ENCODE measurements at regions not wholly inside any gene's neighbourhood (a gene's known extent, or its start where the extent isn't known, plus 50 kb on each side); places are given as distances from the start of the nearest gene placed in this dataset.

GRCh38 chr1:217344712-217345111, 286.2 kb downstream of the GPATCH2 start:
- intact Hi-C loops (cut with micrococcal nuclease) = no loop called here
- FAIRE-seq = no peak
- TF ChIP-seq CAMTA2 (CRISPR knock-in tag; conservative IDR thresholded peaks at IDR 0.05) (no peak), KDM4B (IDR thresholded peaks at IDR 0.05; ENCODE audit: borderline replicate concordance in 2 of 2, low read depth in 1 of 2) (no peak), ZNF431 (CRISPR knock-in tag; IDR thresholded peaks at IDR 0.05) (no peak), KDM5B (IDR thresholded peaks at IDR 0.05; ENCODE audit: insufficient replicate concordance, low read depth, low read length) (no peak), PATZ1 (CRISPR knock-in tag; IDR thresholded peaks at IDR 0.05; ENCODE audit: borderline replicate concordance) (no peak), ZNF311 (CRISPR knock-in tag; IDR thresholded peaks at IDR 0.05) (no peak), THRA (IDR thresholded peaks at IDR 0.05) (no peak), ARID3A (IDR thresholded peaks at IDR 0.05; ENCODE audit: borderline replicate concordance, low read depth, low read length) (no peak), TEAD2 (tag; IDR thresholded peaks at IDR 0.05) (no peak), ELF4 (CRISPR knock-in tag; IDR thresholded peaks at IDR 0.05) (no peak), ZBTB11 (CRISPR knock-in tag; IDR thresholded peaks at IDR 0.05) (no peak)

More at GRCh38 chr1:217344712-217345111, 286.2 kb downstream of the GPATCH2 start:
- ChIA-PET POLR2A (no interaction called here), CTCF (ENCODE audit: low intra/inter-chr PET ratio) (no interaction called here)
- Histone ChIP-seq H3K4me2 (ENCODE audit: insufficient read depth, low read length) (no peak overlapping the region), H3K4me3 (no peak overlapping the region), H3K79me2 (ENCODE audit: control insufficient read depth, insufficient read depth, low read length) (no peaks in the 10 kb centered on the region), H2AFZ (ENCODE audit: low read depth, low read length) (no peak overlapping the region), H3K9ac (ENCODE audit: insufficient read depth in 1 of 2, low read depth in 2 of 2, low read length in 2 of 2) (no peak overlapping the region), H3K9me1 (ENCODE audit: control insufficient read depth, insufficient read depth, low read length) (no peaks in the 10 kb centered on the region), H3K9me3 (replicated peaks; ENCODE audit: control insufficient read depth, insufficient read depth, low read depth, low read length) (no peaks in the 10 kb centered on the region), H3K27ac (ENCODE audit: extremely low read depth, low read depth, low read length) (no peak overlapping the region), H3K27me3 (ENCODE audit: control insufficient read depth in 2 of 2, insufficient read depth in 2 of 2, low read length in 2 of 2) (no peaks in the 10 kb centered on the region), H4K20me1 (replicated peaks; ENCODE audit: control insufficient read depth, insufficient read depth, low read length) (no peaks in the 10 kb centered on the region), H3K4me1 (replicated peaks in 1 of 2; ENCODE audit: control insufficient read depth in 2 of 2, insufficient read depth in 2 of 2, low read length in 2 of 2) (no peaks in the 10 kb centered on the region), H3K36me3 (ENCODE audit: control insufficient read depth, insufficient read depth, low read length) (no peaks in the 10 kb centered on the region)
- no TSS peak for BruUV-seq (replicated peaks)
- no peak for DNase-seq (ENCODE audit: extremely low read depth in 1 of 4, low spot score in 3 of 4)
- ATAC-seq = no peak
- WGBS (ENCODE audit: insufficient coverage, low coverage, missing lambda C conversion rate) = 0% methylated on average over 1 of the region's 1 CpG
- in situ Hi-C loops (cut with MboI) = no loop called here
